NB4 (cell line): ENCODE measurements at regions not wholly inside any gene's neighbourhood (a gene's known extent, or its start where the extent isn't known, plus 50 kb on each side); places are given as distances from the start of the nearest gene placed in this dataset.
A peak's percentile ranks its signal among the peaks of the same experiment; 100 is the strongest.

Experiments used
- DNase-seq: peaks from one replicate; pipeline ENCODE4 v3.0.0; 2010; ENCODE audit warnings: low read depth
- H3K4me3 ChIP-seq: one replicate; pipeline ENCODE4 v1.5.1; 2011; ENCODE audit warnings: mild to moderate bottlenecking, low read depth, low read length, moderate library complexity
- CTCF ChIP-seq: IDR thresholded peaks from one replicate; pipeline ENCODE4 v1.5.1; 2012; ENCODE audit warnings: low read depth, low read length
- MAX ChIP-seq: IDR thresholded peaks from 2 replicates; pipeline ENCODE4 v1.6.1; 2011; ENCODE audit warnings: low read depth, low read length
- MYC ChIP-seq: IDR thresholded peaks from 2 replicates; pipeline ENCODE4 v1.6.1; 2011; ENCODE audit warnings: low read depth, low read length
- POLR2A ChIP-seq: IDR thresholded peaks from 2 replicates; pipeline ENCODE4 v1.6.1; 2011; ENCODE audit warnings: mild to moderate bottlenecking; ENCODE audit not compliant: insufficient read length; ENCODE audit errors: extremely low read depth

DNA sequence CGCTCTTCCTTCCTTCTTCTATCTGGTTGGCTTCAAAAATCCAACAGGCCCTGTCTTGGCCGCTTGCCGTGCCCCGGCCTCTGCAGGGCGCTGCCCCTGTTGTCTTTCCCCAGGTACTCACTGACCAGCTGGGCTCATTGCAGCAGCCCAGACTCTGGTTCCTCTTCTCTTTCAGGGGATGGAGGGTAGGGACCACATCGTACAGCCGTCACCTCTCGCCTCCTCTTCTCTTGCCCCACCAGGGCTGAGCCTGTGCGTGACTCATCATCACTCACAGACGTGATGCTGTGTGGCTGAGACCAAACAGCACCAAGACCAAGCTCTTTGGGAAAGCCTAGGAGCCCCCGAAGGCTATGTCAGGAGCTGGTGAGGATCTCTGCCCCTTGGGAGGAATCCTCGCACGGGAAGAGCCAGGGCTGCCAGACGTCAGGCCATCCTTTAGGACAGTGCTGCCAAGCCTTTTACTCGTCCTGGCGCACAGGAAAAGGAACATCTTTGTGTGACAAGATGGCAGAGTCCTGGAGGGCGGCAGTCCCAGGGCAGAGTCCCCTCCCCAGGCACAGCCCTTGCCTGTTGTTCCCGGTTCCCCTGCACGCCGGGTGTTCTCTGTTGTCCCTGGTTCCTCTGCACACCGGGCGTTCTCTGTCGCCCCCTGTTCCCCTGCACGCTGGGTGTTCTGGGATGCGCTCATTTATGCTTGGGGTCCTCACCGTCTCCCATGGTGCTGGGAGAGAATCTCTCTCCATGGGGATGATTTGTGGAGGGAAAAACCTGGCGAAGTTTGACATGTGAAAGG lies 188.5 kb upstream of the SHH start:
- DNase-seq: peak; percentile 36
- no peak overlapping the region for H3K4me3 ChIP-seq
- TF ChIP-seq CTCF (no peak), MYC (no peak), MAX (no peak)

GRCh38 chr7:155999631-156000489 lies 187.6 kb upstream of the SHH start:
- no peak for DNase-seq
- H3K4me3 ChIP-seq: no peak overlapping the region
- no peak for TF ChIP-seq POLR2A
- TF ChIP-seq MYC: no peak
- no peak for TF ChIP-seq CTCF
- no peak for TF ChIP-seq MAX

DNA sequence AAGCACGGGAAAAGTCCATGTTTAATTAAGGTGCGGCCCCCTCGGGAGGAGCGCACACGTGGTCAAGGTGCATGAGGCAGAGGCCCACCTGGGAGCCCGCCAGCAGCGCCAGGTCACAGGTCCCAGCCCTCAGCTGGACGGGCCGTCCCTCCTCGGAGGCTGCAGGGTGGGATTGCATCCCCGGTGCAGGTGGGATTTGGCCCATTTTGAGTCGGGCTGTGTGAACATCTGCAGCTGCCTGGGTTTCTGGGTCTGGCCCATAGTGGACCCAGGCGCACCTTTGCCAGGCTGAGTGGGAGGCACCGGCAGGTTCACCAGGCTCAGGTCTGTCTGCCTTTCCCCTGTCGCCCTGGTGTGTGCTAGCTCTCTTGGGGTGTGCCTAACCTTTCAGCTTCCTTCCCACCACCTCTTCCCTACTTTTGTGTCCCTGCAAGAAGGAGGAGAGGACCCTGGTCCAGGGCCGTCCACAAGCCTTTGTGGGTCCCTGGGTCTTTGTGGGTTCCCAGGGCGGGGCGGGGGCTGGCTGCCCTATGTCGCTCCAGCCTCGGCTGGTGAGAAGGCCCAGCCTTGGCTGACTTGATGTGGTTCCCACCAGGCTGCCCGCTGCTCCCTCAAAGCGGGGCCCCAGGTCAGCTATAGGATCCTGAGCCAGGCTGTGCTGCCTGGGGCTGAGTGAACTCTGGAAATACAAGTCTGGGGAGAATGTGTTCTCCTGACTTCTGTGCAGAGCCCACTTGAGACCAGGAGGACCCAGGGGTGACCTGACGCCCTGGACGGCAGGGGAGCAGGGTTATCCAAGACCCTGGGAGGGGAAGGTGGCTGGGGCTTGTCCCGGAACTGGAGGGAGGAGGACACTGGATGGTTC lies 186.7 kb upstream of the SHH start:
- no peak for DNase-seq
- no peak overlapping the region for H3K4me3 ChIP-seq
- no peak for TF ChIP-seq POLR2A
- TF ChIP-seq MAX: no peak
- no peak for TF ChIP-seq CTCF
- TF ChIP-seq MYC: no peak

DNA sequence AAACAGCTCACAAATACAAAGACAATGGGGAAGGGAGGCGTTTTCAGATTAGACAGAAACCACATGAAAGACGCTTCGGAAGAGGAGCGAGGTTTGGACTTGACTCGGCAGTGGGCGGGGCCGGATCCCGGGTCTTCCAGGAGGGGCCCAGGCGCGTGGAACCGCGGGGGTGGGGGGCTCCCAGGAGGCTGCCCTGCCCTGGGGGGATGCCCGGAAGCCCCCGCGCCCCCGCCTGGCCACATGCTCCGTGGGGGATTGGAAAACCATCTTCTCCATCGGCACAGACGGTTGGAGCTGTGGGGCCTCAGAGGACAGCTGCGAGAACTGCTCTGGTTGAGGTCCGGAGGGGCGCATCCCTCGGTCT lies 186.0 kb upstream of the SHH start:
- no peak for TF ChIP-seq MAX
- no peak for TF ChIP-seq CTCF
- no peak for TF ChIP-seq MYC
- TF ChIP-seq POLR2A: no peak
- no peak overlapping the region for H3K4me3 ChIP-seq
- DNase-seq: no peak

DNA sequence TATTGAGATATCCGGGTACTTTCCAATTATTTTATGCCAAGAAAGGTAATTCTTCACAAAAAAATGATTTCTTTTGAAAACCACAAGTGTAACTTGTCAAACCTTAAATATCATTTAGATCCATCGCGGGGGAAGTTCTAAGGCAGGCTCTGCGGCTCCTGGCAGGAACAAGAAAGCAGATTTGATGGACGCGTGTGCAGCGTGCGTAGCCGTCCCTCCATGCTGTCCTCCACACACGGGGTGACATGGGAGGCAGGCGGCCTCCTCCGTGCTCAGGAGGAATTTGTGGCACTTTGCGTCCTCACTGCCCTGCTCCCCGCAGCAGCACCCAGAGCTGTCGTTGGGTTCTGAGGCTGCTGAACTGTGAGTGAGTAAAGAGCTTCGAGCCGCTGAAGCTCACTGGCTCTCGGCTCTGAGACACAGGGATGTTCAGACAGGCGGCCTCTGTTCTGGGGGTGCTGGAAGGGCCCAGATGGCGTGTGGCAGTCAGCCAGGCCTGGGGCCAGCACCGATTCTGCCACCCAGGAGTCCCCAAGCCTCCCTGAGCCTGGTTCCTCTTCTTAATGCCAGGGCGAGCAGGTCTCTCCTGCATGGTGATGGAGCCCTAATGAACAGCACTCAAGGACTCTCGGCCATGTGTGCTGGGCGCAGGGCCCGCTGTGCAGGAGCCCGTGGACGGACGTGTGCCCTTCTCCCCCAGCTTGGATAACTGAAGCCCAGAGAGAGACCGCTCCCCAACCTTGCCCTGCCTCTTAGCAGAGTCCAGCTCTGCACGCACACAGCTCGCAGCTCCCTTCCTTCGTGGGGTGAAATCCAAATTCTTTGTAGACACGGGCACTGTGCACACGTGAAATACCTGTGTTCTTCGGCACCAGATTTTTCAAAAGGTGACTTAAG lies 185.4 kb upstream of the SHH start:
- H3K4me3 ChIP-seq: no peak overlapping the region
- no peak for DNase-seq
- TF ChIP-seq MAX: no peak
- no peak for TF ChIP-seq MYC
- no peak for TF ChIP-seq POLR2A
- no peak for TF ChIP-seq CTCF
